ENCODE measurements at regions not wholly inside any gene's neighbourhood (a gene's known extent, or its start where the extent isn't known, plus 50 kb on each side); places are given as distances from the start of the nearest gene placed in this dataset.
"Not testable (repeated sequence)": the region's sequence is repeated elsewhere in the genome, so short reads cannot be mapped to it uniquely, and the experiment has no call there.

GRCh38 chr1:67482733-67483482 lies 52.7 kb upstream of the SERBP1 start:
- intact Hi-C loops (cut with micrococcal nuclease) = no loop called here
- H3K4me1 Mint-ChIP-seq = peaks cover 10% of the 10 kb centered on the region
- no peaks in the 10 kb centered on the region for H3K9me3 Mint-ChIP-seq
- H3K27me3 Mint-ChIP-seq = no peaks in the 10 kb centered on the region
- no peak for DNase-seq
- no peak overlapping the region for H3K27ac Mint-ChIP-seq
- no peak overlapping the region for H3K4me3 Mint-ChIP-seq
- H3K36me3 Mint-ChIP-seq (ENCODE audit: low read depth) = no peaks in the 10 kb centered on the region

DNA sequence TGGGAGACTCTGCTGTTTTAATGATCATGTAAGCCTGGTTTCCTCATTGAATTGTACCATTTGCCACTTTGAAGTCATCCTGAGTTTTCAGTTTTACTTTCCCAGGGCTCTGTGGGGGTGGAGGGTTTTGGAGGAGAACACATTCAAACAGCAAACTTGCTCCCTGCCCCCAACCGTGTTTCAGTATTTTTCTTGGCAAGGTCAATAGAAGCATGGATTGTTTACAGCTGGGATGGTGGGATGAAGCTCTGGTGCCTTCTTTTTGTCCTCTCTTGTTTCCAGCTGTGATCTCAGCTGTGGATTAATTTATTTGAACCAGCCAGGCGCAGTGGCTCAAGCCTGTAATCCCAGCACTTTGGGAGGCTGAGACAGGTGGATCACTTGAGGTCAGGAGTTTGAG lies 54.3 kb upstream of the SERBP1 start:
- peaks cover 7% of the 10 kb centered on the region for H3K4me1 Mint-ChIP-seq
- intact Hi-C loops (cut with micrococcal nuclease) = no loop called here
- no peaks in the 10 kb centered on the region for H3K27me3 Mint-ChIP-seq
- H3K4me3 Mint-ChIP-seq = no peak overlapping the region
- no peak for DNase-seq
- no peaks in the 10 kb centered on the region for H3K36me3 Mint-ChIP-seq (ENCODE audit: low read depth)
- no peaks in the 10 kb centered on the region for H3K9me3 Mint-ChIP-seq
- no peak overlapping the region for H3K27ac Mint-ChIP-seq

- Mint-ChIP-seq H3K4me1 (peaks cover 7% of the 10 kb centered on the region), H3K36me3 (ENCODE audit: low read depth) (no peaks in the 10 kb centered on the region), H3K27me3 (no peaks in the 10 kb centered on the region), H3K4me3 (no peak overlapping the region), H3K27ac (no peak overlapping the region), H3K9me3 (no peaks in the 10 kb centered on the region)
- intact Hi-C loops (cut with micrococcal nuclease) = loop anchor here (5.0 kb wide), 1 partner anchor 53 kb away; the partner anchor contains the start of gene SERBP1
- no peak for DNase-seq
Measured at GRCh38 chr1:67485046-67485811, 55.0 kb upstream of the SERBP1 start.

DNA sequence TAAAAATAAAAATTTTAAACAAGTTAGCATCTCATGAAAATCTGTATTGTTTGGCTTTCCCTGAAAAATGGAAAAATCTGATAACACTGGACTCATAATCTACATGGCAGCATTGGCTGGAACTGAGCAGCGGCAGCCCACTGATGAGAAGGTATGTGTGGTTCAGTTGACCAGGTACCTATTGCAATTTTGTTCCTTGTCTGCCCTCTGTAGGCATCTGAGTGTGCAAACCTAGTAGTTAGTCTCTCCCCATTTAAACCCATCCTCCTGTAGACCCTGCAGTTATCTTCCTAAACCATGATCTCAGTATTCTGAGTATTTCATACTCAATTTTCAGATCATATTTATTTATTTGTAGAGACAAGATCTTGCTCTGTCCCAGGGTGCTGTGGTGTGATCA lies 59.4 kb upstream of the SERBP1 start:
- H3K27ac Mint-ChIP-seq = no peak overlapping the region
- intact Hi-C loops (cut with micrococcal nuclease) = loop anchor here (5.0 kb wide), 1 partner anchor 57 kb away; the partner anchor contains the start of gene SERBP1
- H3K4me1 Mint-ChIP-seq = peaks cover 4% of the 10 kb centered on the region
- H3K36me3 Mint-ChIP-seq (ENCODE audit: low read depth) = no peaks in the 10 kb centered on the region
- no peaks in the 10 kb centered on the region for H3K27me3 Mint-ChIP-seq
- no peaks in the 10 kb centered on the region for H3K9me3 Mint-ChIP-seq
- no peak overlapping the region for H3K4me3 Mint-ChIP-seq
- no peak for DNase-seq

DNA sequence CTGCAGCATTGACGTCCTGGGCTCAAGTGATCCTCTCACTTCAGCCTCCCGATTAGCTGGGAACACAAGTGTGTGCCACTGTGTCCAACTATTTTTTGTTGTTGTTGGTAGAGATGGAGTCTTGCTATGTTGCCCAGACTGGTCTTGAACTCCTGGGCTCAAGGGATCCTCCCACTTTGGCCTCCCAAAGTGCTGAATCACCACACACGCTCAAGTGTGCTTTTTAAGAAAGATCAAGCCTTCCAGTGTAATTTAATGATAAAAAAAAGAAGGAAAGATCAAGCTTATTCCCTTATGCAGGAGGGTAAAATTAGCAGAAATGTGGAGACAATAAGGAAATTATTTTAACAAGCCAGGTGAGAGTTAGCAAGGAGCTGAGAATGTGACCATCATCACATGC lies 61.1 kb upstream of the SERBP1 start:
- Mint-ChIP-seq H3K9me3 (no peaks in the 10 kb centered on the region), H3K4me3 (no peak overlapping the region), H3K27me3 (no peaks in the 10 kb centered on the region), H3K36me3 (ENCODE audit: low read depth) (no peaks in the 10 kb centered on the region), H3K27ac (no peak overlapping the region), H3K4me1 (no peaks in the 10 kb centered on the region)
- DNase-seq = no peak
- intact Hi-C loops (cut with micrococcal nuclease) = no loop called here

DNA sequence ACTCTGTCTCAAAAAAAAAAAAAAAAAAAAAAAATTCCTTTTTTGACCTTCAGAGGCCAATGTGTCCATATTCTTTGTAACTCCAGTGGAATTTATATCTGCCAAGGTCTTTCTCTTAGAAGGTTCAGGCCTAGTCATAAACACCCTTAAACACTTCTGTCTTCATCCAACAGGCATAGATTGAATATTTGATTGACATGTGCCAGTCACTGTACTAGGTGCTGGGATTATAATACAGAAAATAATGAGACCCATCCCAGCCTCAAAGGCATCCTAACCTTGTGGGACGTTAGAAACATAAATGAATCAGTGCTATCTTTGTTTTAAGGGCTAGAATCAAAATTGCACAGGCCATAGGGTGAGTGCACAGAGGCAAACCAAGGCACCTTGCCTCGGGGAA lies 62.9 kb upstream of the SERBP1 start:
- no peaks in the 10 kb centered on the region for H3K36me3 Mint-ChIP-seq (ENCODE audit: low read depth)
- DNase-seq = no peak
- H3K4me1 Mint-ChIP-seq = no peaks in the 10 kb centered on the region
- no peaks in the 10 kb centered on the region for H3K27me3 Mint-ChIP-seq
- no peak overlapping the region for H3K4me3 Mint-ChIP-seq
- intact Hi-C loops (cut with micrococcal nuclease) = no loop called here
- H3K27ac Mint-ChIP-seq = no peak overlapping the region
- no peaks in the 10 kb centered on the region for H3K9me3 Mint-ChIP-seq

- DNase-seq = no peak
- H3K4me3 Mint-ChIP-seq = no peak overlapping the region
- intact Hi-C loops (cut with micrococcal nuclease) = no loop called here
- H3K27ac Mint-ChIP-seq = no peak overlapping the region
- no peaks in the 10 kb centered on the region for H3K27me3 Mint-ChIP-seq
- no peaks in the 10 kb centered on the region for H3K9me3 Mint-ChIP-seq
- H3K4me1 Mint-ChIP-seq = peaks cover 1% of the 10 kb centered on the region
- no peaks in the 10 kb centered on the region for H3K36me3 Mint-ChIP-seq (ENCODE audit: low read depth)
Measured at GRCh38 chr1:67495327-67495726, 65.1 kb upstream of the SERBP1 start.

- Mint-ChIP-seq H3K27ac (no peak overlapping the region), H3K9me3 (no peaks in the 10 kb centered on the region), H3K36me3 (ENCODE audit: low read depth) (no peaks in the 10 kb centered on the region), H3K27me3 (no peaks in the 10 kb centered on the region), H3K4me1 (peaks cover 4% of the 10 kb centered on the region), H3K4me3 (no peak overlapping the region)
- intact Hi-C loops (cut with micrococcal nuclease) = no loop called here
- DNase-seq = no peak
Measured at GRCh38 chr1:67496329-67496728, 66.1 kb upstream of the SERBP1 start.

DNA sequence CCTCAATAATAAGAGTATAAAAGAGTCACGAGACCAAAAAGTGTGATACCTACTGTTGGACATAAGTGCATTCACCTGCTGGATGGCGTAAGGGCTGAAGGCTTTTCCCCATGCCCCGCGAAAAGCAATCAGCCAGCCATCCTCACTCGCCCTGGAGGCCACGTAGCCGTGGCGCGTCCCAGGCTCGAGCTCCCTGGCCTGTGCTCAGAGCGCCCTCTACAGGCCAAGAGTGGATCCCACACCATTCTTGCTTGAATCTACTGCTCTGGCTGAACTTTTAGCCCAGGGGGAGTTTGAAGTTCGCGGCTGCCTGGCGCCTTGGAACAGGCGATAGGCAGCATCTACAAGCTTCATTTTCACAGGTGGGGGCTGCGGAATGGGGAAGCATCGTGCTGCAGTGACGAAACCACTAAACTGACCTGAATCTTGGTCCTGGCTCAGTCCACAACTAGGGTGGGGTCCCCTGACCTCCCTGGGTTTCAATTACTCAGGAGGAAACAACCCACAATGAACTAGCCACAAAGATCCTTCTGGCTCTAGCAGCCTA lies 70.3 kb upstream of the SERBP1 start:
- H3K9me3 Mint-ChIP-seq = no peaks in the 10 kb centered on the region
- peak; percentile 96 for DNase-seq
- intact Hi-C loops (cut with micrococcal nuclease) = loop anchor here (1.0 to 10.0 kb wide), 9 partner anchors 69 to 736 kb away; partner anchors contain the start of gene SLC35D1
- H3K4me1 Mint-ChIP-seq = peaks cover 8% of the 10 kb centered on the region
- no peak overlapping the region for H3K27ac Mint-ChIP-seq
- peaks cover 8% of the 10 kb centered on the region for H3K27me3 Mint-ChIP-seq
- H3K36me3 Mint-ChIP-seq (ENCODE audit: low read depth) = no peaks in the 10 kb centered on the region
- H3K4me3 Mint-ChIP-seq = peak overlapping the region; percentile 53

- Mint-ChIP-seq H3K27me3 (peaks cover 8% of the 10 kb centered on the region), H3K27ac (no peak overlapping the region), H3K4me1 (peaks cover 8% of the 10 kb centered on the region), H3K9me3 (no peaks in the 10 kb centered on the region), H3K36me3 (ENCODE audit: low read depth) (no peaks in the 10 kb centered on the region), H3K4me3 (no peak overlapping the region)
- no peak for DNase-seq
- intact Hi-C loops (cut with micrococcal nuclease) = loop anchor here (5.0 to 10.0 kb wide), 4 partner anchors 167 to 739 kb away; partner anchors contain the start of gene SLC35D1
Measured at GRCh38 chr1:67503974-67504373, 73.8 kb upstream of the SERBP1 start.

DNA sequence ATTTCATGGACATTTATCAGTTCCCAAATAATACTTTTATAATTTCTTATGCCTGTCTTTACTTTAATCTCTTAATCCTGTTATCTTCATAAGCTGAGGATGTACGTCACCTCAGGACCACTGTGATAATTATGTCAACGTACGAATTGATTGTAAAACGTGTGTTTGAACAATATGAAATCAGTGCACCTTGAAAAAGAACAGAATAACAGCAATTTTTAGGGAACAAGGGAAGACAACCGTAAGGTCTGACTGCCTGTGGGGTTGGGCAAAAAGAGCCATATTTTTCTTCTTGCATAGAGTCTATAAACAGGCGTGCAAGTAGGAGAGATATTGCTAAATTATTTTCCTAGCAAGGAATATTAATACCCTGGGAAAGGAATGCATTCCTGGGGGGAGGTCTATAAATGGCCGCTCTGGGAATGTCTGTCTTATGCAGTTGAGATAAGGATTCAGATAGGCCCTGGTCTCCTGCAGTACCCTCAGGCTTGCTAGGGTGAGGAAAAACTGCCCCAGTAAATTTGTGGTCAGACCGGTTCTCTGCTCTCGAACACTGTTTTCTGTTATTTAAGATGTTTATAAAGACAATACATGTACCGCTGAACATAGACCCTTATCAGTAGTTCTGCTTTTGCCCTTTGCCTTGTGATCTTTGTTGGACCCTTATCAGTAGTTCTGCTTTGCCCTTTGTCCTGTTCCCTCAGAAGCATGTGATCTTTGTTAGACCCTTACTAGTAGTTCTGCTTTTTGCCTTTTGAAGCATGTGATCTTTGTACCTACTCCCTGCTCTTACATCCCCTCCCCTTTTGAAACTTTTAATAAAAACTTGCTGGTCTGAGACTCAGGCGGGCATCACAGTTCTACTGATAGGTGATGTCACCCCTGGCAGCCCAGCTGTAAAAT lies 83.4 kb upstream of the SERBP1 start:
- DNase-seq; H3K4me1 Mint-ChIP-seq; intact Hi-C loops (cut with micrococcal nuclease); H3K27ac Mint-ChIP-seq; H3K9me3 Mint-ChIP-seq; H3K36me3 Mint-ChIP-seq (ENCODE audit: low read depth); H3K4me3 Mint-ChIP-seq: not testable (repeated sequence)
- peaks cover 10% of the 10 kb centered on the region for H3K27me3 Mint-ChIP-seq

- intact Hi-C loops (cut with micrococcal nuclease) = no loop called here
Measured at GRCh38 chr1:67514300-67514699, 84.1 kb upstream of the SERBP1 start.

DNA sequence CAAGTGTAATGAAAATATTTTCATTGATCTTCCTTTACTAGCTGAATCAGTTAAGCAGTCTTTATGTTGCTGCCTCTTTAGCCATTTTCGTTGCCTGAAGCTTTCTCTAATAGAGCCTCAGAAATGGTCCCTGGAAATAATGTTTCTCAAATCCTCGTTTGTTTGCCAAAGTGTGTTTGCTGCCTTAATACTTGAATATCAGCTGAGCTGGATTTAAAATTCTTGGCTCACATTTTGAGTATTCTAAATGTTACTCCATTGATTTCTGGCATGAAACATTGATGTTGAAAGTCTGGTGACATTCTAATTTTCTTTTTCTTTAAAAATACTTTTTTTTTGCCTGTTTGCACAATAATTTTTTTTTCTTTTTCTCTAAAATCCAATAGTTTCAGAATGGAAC lies 84.6 kb upstream of the SERBP1 start:
- H3K4me3 Mint-ChIP-seq = no peak overlapping the region
- H3K9me3 Mint-ChIP-seq = no peaks in the 10 kb centered on the region
- H3K27me3 Mint-ChIP-seq = peaks cover 10% of the 10 kb centered on the region
- intact Hi-C loops (cut with micrococcal nuclease) = no loop called here
- no peak overlapping the region for H3K27ac Mint-ChIP-seq
- no peaks in the 10 kb centered on the region for H3K4me1 Mint-ChIP-seq
- H3K36me3 Mint-ChIP-seq (ENCODE audit: low read depth) = no peaks in the 10 kb centered on the region
- no peak for DNase-seq

More at GRCh38 chr1:67514300-67514699, 84.1 kb upstream of the SERBP1 start:
- Mint-ChIP-seq H3K27me3 (peaks cover 10% of the 10 kb centered on the region), H3K4me3 (no peak overlapping the region), H3K27ac (no peak overlapping the region), H3K36me3 (ENCODE audit: low read depth) (no peaks in the 10 kb centered on the region), H3K9me3 (no peaks in the 10 kb centered on the region), H3K4me1 (no peaks in the 10 kb centered on the region)
- no peak for DNase-seq

Data from activated CD4-positive, alpha-beta T cell treated with anti-CD3 and anti-CD28 coated beads, Interleukin-2, amount 10 ng/mL, durations not matched to agents 24 days and 14 days (primary cell).